K562 (cell line): ENCODE measurements at regions not wholly inside any gene's neighbourhood (a gene's known extent, or its start where the extent isn't known, plus 50 kb on each side); places are given as distances from the start of the nearest gene placed in this dataset.

Experiments used
- ATF1 ChIP-seq, 2 experiments: fragments of 450-650 bp in 1 of 2; IDR thresholded peaks; 2 replicates each; pipeline ENCODE4 v1.6.1; 2016; ENCODE audit warnings: missing compliant biosample characterization in 1 of 2, missing genetic modification characterization in 1 of 2
- BCLAF1 ChIP-seq, 2 experiments: fragments of 450-650 bp in 1 of 2; IDR thresholded peaks; 2 replicates each; pipeline ENCODE4 v1.6.1; 2011 to 2017; ENCODE audit warnings: low read depth in 2 of 2, antibody characterized with exemption in 1 of 2, borderline replicate concordance in 1 of 2, low read length in 1 of 2, mild to moderate bottlenecking in 1 of 2, mixed read lengths in 1 of 2; ENCODE audit not compliant: control insufficient read depth in 1 of 2
- FUS ChIP-seq: fragments of 200-400 bp; formaldehyde crosslinking; optimal IDR thresholded peaks from 2 replicates; pipeline ENCODE3; 2017; ENCODE audit warnings: low read depth, low read length
- NFIX ChIP-seq: fragments of 250-450 bp; sonication (Bioruptor Pico); IDR thresholded peaks from 2 replicates; pipeline ENCODE4 v1.4.0; 2020; ENCODE audit warnings: low read depth, mild to moderate bottlenecking, moderate library complexity
- RBM14 ChIP-seq: fragments of 200-400 bp; formaldehyde crosslinking; IDR thresholded peaks from 2 replicates; pipeline ENCODE4 v1.6.1; 2018; ENCODE audit warnings: low read depth, mild to moderate bottlenecking, low read length, moderate library complexity, borderline replicate concordance; ENCODE audit not compliant: insufficient read depth
- TCF3 ChIP-seq: sonication (generic); formaldehyde crosslinking; IDR thresholded peaks from 2 replicates; pipeline ENCODE4 v1.4.0; 2020; ENCODE audit warnings: mild to moderate bottlenecking, missing genetic modification reagents
- ZNF407 ChIP-seq: fragments of 450-650 bp; IDR thresholded peaks from 2 replicates; pipeline ENCODE4 v1.6.1; 2016; ENCODE audit warnings: low read depth

DNA sequence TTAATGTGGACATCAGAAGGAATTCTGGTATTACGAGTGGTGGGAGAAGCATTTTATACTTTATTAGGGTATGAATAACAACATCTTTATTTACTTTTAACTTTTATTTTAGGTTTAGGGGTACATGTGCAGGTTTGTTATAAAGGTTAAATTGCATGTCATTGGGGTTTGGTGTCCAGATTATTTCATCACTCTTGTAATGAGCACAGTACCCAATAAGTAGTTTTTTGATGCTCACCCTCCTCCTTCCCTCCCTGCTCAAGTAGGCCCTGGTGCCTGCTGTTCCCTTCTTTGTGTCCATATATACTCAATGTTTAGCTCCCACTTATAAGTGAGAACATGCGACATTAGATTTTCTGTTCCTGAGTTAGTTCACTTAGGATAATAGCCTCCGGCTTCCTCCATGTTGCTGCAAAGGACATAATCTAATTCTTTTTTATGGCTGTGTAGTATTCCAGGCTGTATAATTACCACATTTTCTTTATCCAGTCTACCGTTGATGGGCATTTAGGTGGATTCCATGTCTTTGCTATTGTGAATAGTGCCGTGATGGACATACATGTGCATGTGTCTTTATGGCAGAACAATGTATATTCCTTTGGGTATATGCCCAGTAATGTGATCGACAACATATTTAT is 456.2 kb downstream of the XYLT1 start (continued):
- no peak for TF ChIP-seq ZNF407
- TF ChIP-seq NFIX, result no peak
- no peak for TF ChIP-seq ATF1 (CRISPR knock-in tag; IDR thresholded peaks at IDR 0.05)
- TF ChIP-seq ATF1 (tag; IDR thresholded peaks at IDR 0.05), result no peak
- TF ChIP-seq TCF3 (CRISPR knock-in tag), result no peak
- no peak for TF ChIP-seq RBM14
- TF ChIP-seq BCLAF1 (IDR thresholded peaks at IDR 0.05; ENCODE audit: borderline replicate concordance in 1 of 2, control insufficient read depth in 1 of 2, low read depth in 2 of 2, low read length in 1 of 2), result no peak
- TF ChIP-seq FUS, result no peak
